A549 (cell line): ENCODE measurements at regions not wholly inside any gene's neighbourhood (a gene's known extent, or its start where the extent isn't known, plus 50 kb on each side); places are given as distances from the start of the nearest gene placed in this dataset.

Experiments used
- ATAC-seq, 2 experiments: fragments of 200-7000 bp in 1 of 2; fragments of >200 bp in 1 of 2; cut with Nextera tagmentation in 1 of 2; cut with Tn5 transposase in 1 of 2; 3 replicates each; pipeline versions ENCODE4 v1.8.0 to v1.9.1; 2018 to 2020; ENCODE audit warnings: mild to moderate bottlenecking in 1 of 2, moderate library complexity in 1 of 2
- CTCF ChIA-PET: fragments of 300-600 bp; sonication (Branson Sonifier 250); formaldehyde crosslinking; extraction: SDS; loops from one replicate; lab custom pipeline; 2021; ENCODE audit warnings: antibody characterized with exemption, inconsistent platforms; lab: Yijun Ruan, JAX
- POLR2A ChIA-PET: fragments of 350-600 bp; formaldehyde crosslinking; extraction: SDS; loops from one replicate; lab custom pipeline; 2021; ENCODE audit warnings: antibody characterized with exemption, inconsistent platforms; lab: Yijun Ruan, JAX
- DNase-seq, 2 experiments: peaks; one replicate each; pipeline versions ENCODE4 v3.0.0 to v3.0.0-alpha.2; 2011 to 2016; ENCODE audit warnings: low read depth in 1 of 2, low spot score in 1 of 2
- FAIRE-seq: peaks from 2 replicates; lab custom pipeline; 2011; peaks lifted over from hg19 to GRCh38; lab: Jason Lieb, UNC
- H3K27ac ChIP-seq, 2 experiments: fragments of >200 bp; sonication (Bioruptor Twin); formaldehyde crosslinking; 3 replicates each; pipeline ENCODE4 v1.5.1; 2016 to 2017
- H3K4me1 ChIP-seq: fragments of >200 bp; sonication (Bioruptor Twin); formaldehyde crosslinking; 3 replicates; pipeline ENCODE4 v1.6.1; 2016
- H3K4me2 ChIP-seq: fragments of >200 bp; sonication (Bioruptor Twin); formaldehyde crosslinking; 3 replicates; pipeline ENCODE4 v1.6.1; 2016
- H3K4me3 ChIP-seq: fragments of >200 bp; sonication (Bioruptor Twin); formaldehyde crosslinking; 3 replicates; pipeline ENCODE4 v1.5.1; 2016
- H3K9me3 ChIP-seq: fragments of >200 bp; sonication (Bioruptor Twin); formaldehyde crosslinking; 3 replicates; pipeline ENCODE4 v1.6.1; 2016
- ATOH8 ChIP-seq: fragments of 250-450 bp; sonication (Bioruptor Pico); IDR thresholded peaks from 2 replicates; pipeline ENCODE4 v1.5.0; 2020; ENCODE audit warnings: low read depth, mild to moderate bottlenecking, moderate library complexity
- BHLHE40 ChIP-seq: IDR thresholded peaks from 2 replicates; pipeline ENCODE4 v1.6.1; 2012; ENCODE audit warnings: low read depth, low read length, inconsistent platforms
- CBX8 ChIP-seq: fragments of 200-600 bp; sonication (generic); IDR thresholded peaks from 2 replicates; pipeline ENCODE4 v1.6.1; 2016
- E2F6 ChIP-seq: IDR thresholded peaks from 2 replicates; pipeline ENCODE4 v1.6.1; 2012; ENCODE audit warnings: low read depth, borderline replicate concordance
- EHMT2 ChIP-seq: fragments of 200-600 bp; sonication (generic); IDR thresholded peaks from 2 replicates; pipeline ENCODE4 v1.6.1; 2016; ENCODE audit warnings: antibody characterized with exemption, low read depth, mild to moderate bottlenecking, moderate library complexity
- ELK1 ChIP-seq: fragments of 150-350 bp; IDR thresholded peaks from 2 replicates; pipeline ENCODE4 v1.6.1; 2014; ENCODE audit warnings: low read depth, mild to moderate bottlenecking, low read length
- EP300 ChIP-seq, 2 experiments: fragments of >200 bp; sonication (Bioruptor Twin); formaldehyde crosslinking; IDR thresholded peaks; 2 replicates in 1 of 2; 3 replicates in 1 of 2; pipeline ENCODE4 v1.6.1; 2016 to 2017
- FOSB ChIP-seq: fragments of 250-450 bp; sonication (Bioruptor Pico); IDR thresholded peaks from 2 replicates; pipeline ENCODE4 v1.5.0; 2020; ENCODE audit warnings: mild to moderate bottlenecking, moderate library complexity
- FOSL2 ChIP-seq, 2 experiments: fragments of 450-650 bp in 1 of 2; fragments of >200 bp in 1 of 2; sonication (Bioruptor Twin) in 1 of 2; formaldehyde crosslinking; IDR thresholded peaks; 2 replicates each; pipeline versions ENCODE4 v1.5.0 to v1.6.1; 2016 to 2020; ENCODE audit warnings: mild to moderate bottlenecking in 1 of 2, moderate library complexity in 1 of 2
- FOXS1 ChIP-seq: fragments of 250-450 bp; sonication (Bioruptor Pico); IDR thresholded peaks from 2 replicates; pipeline ENCODE4 v1.5.0; 2020; ENCODE audit warnings: mild to moderate bottlenecking, moderate library complexity
- GATA3 ChIP-seq: IDR thresholded peaks from 2 replicates; pipeline ENCODE4 v1.6.1; 2012; ENCODE audit warnings: borderline replicate concordance
- HES2 ChIP-seq: fragments of >200 bp; sonication (Bioruptor Twin); formaldehyde crosslinking; IDR thresholded peaks from 2 replicates; pipeline ENCODE4 v1.6.1; 2016
- HEYL ChIP-seq: fragments of 250-450 bp; sonication (Bioruptor Pico); IDR thresholded peaks from 2 replicates; pipeline ENCODE4 v1.8.0; 2021; ENCODE audit warnings: mild to moderate bottlenecking, moderate library complexity
- HMGXB4 ChIP-seq: fragments of 250-450 bp; sonication (Bioruptor Pico); IDR thresholded peaks from 2 replicates; pipeline ENCODE4 v1.5.0; 2021; ENCODE audit warnings: mild to moderate bottlenecking, moderate library complexity, borderline replicate concordance
- HOXB5 ChIP-seq: fragments of 250-450 bp; sonication (Bioruptor Pico); IDR thresholded peaks from 2 replicates; pipeline ENCODE4 v1.5.0; 2020; ENCODE audit warnings: mild to moderate bottlenecking, moderate library complexity
- KDM1A ChIP-seq: fragments of 200-600 bp; sonication (generic); IDR thresholded peaks from 2 replicates; pipeline ENCODE4 v1.6.1; 2016; ENCODE audit warnings: low read depth, mild to moderate bottlenecking
- KDM5A ChIP-seq: fragments of 200-600 bp; sonication (generic); IDR thresholded peaks from 2 replicates; pipeline ENCODE4 v1.6.1; 2016; ENCODE audit warnings: antibody characterized with exemption, mild to moderate bottlenecking
- NFE2L2 ChIP-seq: fragments of 150-350 bp; conservative IDR thresholded peaks from 2 replicates; pipeline ENCODE4 v1.6.1; 2014; ENCODE audit warnings: low read length
- NPAS2 ChIP-seq: fragments of 250-450 bp; sonication (Bioruptor Pico); IDR thresholded peaks from 2 replicates; pipeline ENCODE4 v1.8.0; 2022; ENCODE audit warnings: mild to moderate bottlenecking, moderate library complexity, borderline replicate concordance
- POLR2A ChIP-seq: IDR thresholded peaks from 2 replicates; pipeline ENCODE4 v1.6.1; 2012; ENCODE audit warnings: mild to moderate bottlenecking, low read length
- REST ChIP-seq: fragments of 200-600 bp; sonication (generic); IDR thresholded peaks from 2 replicates; pipeline ENCODE4 v1.6.1; 2016; ENCODE audit warnings: antibody characterized with exemption, mild to moderate bottlenecking, moderate library complexity
- RFX5 ChIP-seq: fragments of 450-650 bp; IDR thresholded peaks from 2 replicates; pipeline ENCODE4 v1.7.1; 2014; ENCODE audit warnings: antibody characterized with exemption, mild to moderate bottlenecking, moderate library complexity
- RNF2 ChIP-seq: fragments of 200-600 bp; sonication (generic); IDR thresholded peaks from 2 replicates; pipeline ENCODE4 v1.6.1; 2016; ENCODE audit warnings: low read depth, mild to moderate bottlenecking, antibody characterized with exemption, moderate library complexity, borderline replicate concordance
- USF2 ChIP-seq: fragments of 450-650 bp; IDR thresholded peaks from 2 replicates; pipeline ENCODE4 v1.6.1; 2014; ENCODE audit warnings: antibody characterized with exemption
- ZFP36 ChIP-seq: fragments of 450-650 bp; IDR thresholded peaks from 2 replicates; pipeline ENCODE4 v1.6.1; 2014; ENCODE audit warnings: borderline replicate concordance; ENCODE audit not compliant: partially characterized antibody
- WGBS: methylation state at CpG from one replicate; pipeline ENCODE4 v1.1.6; 2017; ENCODE audit errors: missing lambda C conversion rate; 5-methylcytosine and 5-hydroxymethylcytosine counted together

- DNase-seq, result no peak
- H3K4me2 ChIP-seq, result no peak overlapping the region
- no peak for TF ChIP-seq EP300 (IDR thresholded peaks at IDR 0.05)
- no peak for TF ChIP-seq CBX8
- TF ChIP-seq KDM1A, result no peak
- TF ChIP-seq EHMT2, result no peak
- TF ChIP-seq POLR2A, result no peak
- TF ChIP-seq ELK1, result no peak
- TF ChIP-seq RFX5, result no peak
- TF ChIP-seq FOXS1 (CRISPR knock-in tag), result no peak
- no peak for TF ChIP-seq BHLHE40
- no peak for TF ChIP-seq HMGXB4 (CRISPR knock-in tag)
- no peak for TF ChIP-seq E2F6
- TF ChIP-seq ZFP36, result no peak
- no peak for TF ChIP-seq NFE2L2
- no peak for TF ChIP-seq NPAS2 (CRISPR knock-in tag)
- TF ChIP-seq HEYL (CRISPR knock-in tag), result no peak
- no peak for TF ChIP-seq FOSL2 (IDR thresholded peaks at IDR 0.05)
- no peak for TF ChIP-seq FOSL2 (CRISPR knock-in tag; IDR thresholded peaks at IDR 0.05)
- no peak for TF ChIP-seq RNF2
- TF ChIP-seq, all 56 proteins: peak for 0
- H3K27ac ChIP-seq, result peak overlapping the region in 1 of 2 experiments; percentile 52; a peak in 3 of 6 replicates
- H3K9me3 ChIP-seq, result no peaks in the 10 kb centered on the region
- ATAC-seq (peak in 1 of 2 experiments; percentile 20; a peak in 2 of 6 replicates), FAIRE-seq (no peak)
- WGBS, result 72% methylated on average over 6 of the region's 6 CpGs
- ChIA-PET CTCF (interaction anchor here (1.0 to 2.5 kb wide), 5 partner anchors 8 to 23 kb away, joined by 3 to 11 read pairs (median 6); no protein-coding TSS in a partner anchor), POLR2A (interaction anchor here (0.9 kb wide), 1 partner anchor 8 kb away, joined by 4 read pairs; no protein-coding TSS in a partner anchor)
- no peak overlapping the region for H3K4me3 ChIP-seq
- H3K4me1 ChIP-seq, result peaks cover 16% of the 10 kb centered on the region
Observed at GRCh38 chr20:19807946-19808330, 49.9 kb downstream of the RIN2 start.

- Histone ChIP-seq H3K4me3 (no peak overlapping the region), H3K4me2 (no peak overlapping the region), H3K27ac (peak overlapping the region in 1 of 2 experiments; percentile 52; a peak in 3 of 6 replicates), H3K9me3 (no peaks in the 10 kb centered on the region), H3K4me1 (peaks cover 16% of the 10 kb centered on the region)
- ChIA-PET POLR2A (no interaction called here), CTCF (interaction anchor here (1.1 to 1.7 kb wide), 3 partner anchors 20 to 23 kb away, joined by 3 to 9 read pairs (median 6); no protein-coding TSS in a partner anchor)
- no peak for FAIRE-seq
- 79% methylated on average over 8 of the region's 8 CpGs for WGBS
- DNase-seq, result no peak
- ATAC-seq, result peak in 1 of 2 experiments; percentile 27; a peak in 1 of 6 replicates
- TF ChIP-seq HES2 (no peak), CBX8 (no peak), USF2 (no peak), REST (no peak), GATA3 (no peak), ATOH8 (CRISPR knock-in tag) (no peak), FOSB (CRISPR knock-in tag) (no peak), HOXB5 (CRISPR knock-in tag) (no peak), KDM5A (no peak), FOSL2 (IDR thresholded peaks at IDR 0.05) (no peak), FOSL2 (CRISPR knock-in tag; IDR thresholded peaks at IDR 0.05) (no peak), E2F6 (no peak)
Observed at GRCh38 chr20:19808498-19808897, 50.4 kb downstream of the RIN2 start.
